SH-SY5Y (cell line): ENCODE measurements at regions not wholly inside any gene's neighbourhood (a gene's known extent, or its start where the extent isn't known, plus 50 kb on each side); places are given as distances from the start of the nearest gene placed in this dataset.

Experiments
- GATA2 ChIP-seq: IDR thresholded peaks from 2 replicates; pipeline ENCODE4 v1.6.1; 2011; ENCODE audit warnings: mild to moderate bottlenecking, low read depth, low read length
- GATA3 ChIP-seq: IDR thresholded peaks from 2 replicates; pipeline ENCODE4 v1.6.1; 2011; ENCODE audit warnings: low read depth, mild to moderate bottlenecking, low read length, moderate library complexity

- TF ChIP-seq GATA2 (no peak), GATA3 (no peak)
These were observed 284.5 kb upstream of the USP25 start for GRCh38 chr21:15445327-15445726.

GRCh38 chr21:15446223-15446622 lies 283.6 kb upstream of the USP25 start:
- TF ChIP-seq GATA3 (no peak), GATA2 (no peak)

GRCh38 chr21:15449556-15449955 lies 280.2 kb upstream of the USP25 start:
- TF ChIP-seq GATA2 (no peak), GATA3 (no peak)

- TF ChIP-seq GATA3 (no peak), GATA2 (no peak)
These were observed 276.5 kb upstream of the USP25 start for GRCh38 chr21:15453261-15453660.

- TF ChIP-seq GATA3 (no peak), GATA2 (no peak)
These were observed 273.8 kb upstream of the USP25 start for GRCh38 chr21:15455819-15456462.

- no peak for TF ChIP-seq GATA2
- no peak for TF ChIP-seq GATA3
These were observed 271.8 kb upstream of the USP25 start for GRCh38 chr21:15457965-15458364.

- TF ChIP-seq GATA3 (no peak), GATA2 (no peak)
These were observed 267.7 kb upstream of the USP25 start for GRCh38 chr21:15462092-15462491.

GRCh38 chr21:15466329-15466728 lies 263.5 kb upstream of the USP25 start:
- TF ChIP-seq GATA2, result no peak
- no peak for TF ChIP-seq GATA3

GRCh38 chr21:15468368-15468767 lies 261.4 kb upstream of the USP25 start:
- TF ChIP-seq GATA2, result no peak
- no peak for TF ChIP-seq GATA3

GRCh38 chr21:15472108-15473040 lies 257.4 kb upstream of the USP25 start:
- TF ChIP-seq GATA2 (no peak), GATA3 (no peak)

- TF ChIP-seq GATA3 (no peak), GATA2 (no peak)
These were observed 249.6 kb upstream of the USP25 start for GRCh38 chr21:15480160-15480559.

GRCh38 chr21:15483138-15483780 lies 246.5 kb upstream of the USP25 start:
- TF ChIP-seq GATA3 (no peak), GATA2 (no peak)

GRCh38 chr21:15486460-15487195 lies 243.2 kb upstream of the USP25 start:
- no peak for TF ChIP-seq GATA3
- TF ChIP-seq GATA2, result no peak

- TF ChIP-seq GATA3, result no peak
- no peak for TF ChIP-seq GATA2
These were observed 242.6 kb upstream of the USP25 start for GRCh38 chr21:15487196-15487550.
